ENCODE measurements at regions not wholly inside any gene's neighbourhood (a gene's known extent, or its start where the extent isn't known, plus 50 kb on each side); places are given as distances from the start of the nearest gene placed in this dataset.

- Mint-ChIP-seq H3K9me3 (ENCODE audit: low read depth) (peaks cover 9% of the 10 kb centered on the region), H3K27me3 (no peaks in the 10 kb centered on the region), H3K4me1 (no peaks in the 10 kb centered on the region), H3K4me3 (no peak overlapping the region), H3K36me3 (no peaks in the 10 kb centered on the region), H3K27ac (no peak overlapping the region)
- CTCF ChIA-PET: no interaction called here
- DNase-seq: no peak
- no peak for ATAC-seq
These were observed 127.7 kb upstream of the EPHA3 start for GRCh38 chr3:88979760-88980159.

GRCh38 chr3:88983458-88983857, 124.0 kb upstream of the EPHA3 start:
- no peak overlapping the region for H3K27ac Mint-ChIP-seq
- no peak overlapping the region for H3K4me3 Mint-ChIP-seq
- ATAC-seq: no peak
- peaks cover 9% of the 10 kb centered on the region for H3K9me3 Mint-ChIP-seq (ENCODE audit: low read depth)
- H3K27me3 Mint-ChIP-seq: no peaks in the 10 kb centered on the region
- no peak for DNase-seq
- no peaks in the 10 kb centered on the region for H3K4me1 Mint-ChIP-seq
- no peaks in the 10 kb centered on the region for H3K36me3 Mint-ChIP-seq
- CTCF ChIA-PET: no interaction called here

- Mint-ChIP-seq H3K9me3 (ENCODE audit: low read depth) (peaks cover 9% of the 10 kb centered on the region), H3K4me1 (no peaks in the 10 kb centered on the region), H3K4me3 (no peak overlapping the region), H3K36me3 (no peaks in the 10 kb centered on the region), H3K27me3 (no peaks in the 10 kb centered on the region), H3K27ac (no peak overlapping the region)
- DNase-seq (no peak), ATAC-seq (no peak)
- CTCF ChIA-PET: no interaction called here
These were observed 123.2 kb upstream of the EPHA3 start for GRCh38 chr3:88984256-88984655.

- no peak overlapping the region for H3K27ac Mint-ChIP-seq
- H3K4me3 Mint-ChIP-seq: no peak overlapping the region
- no peak for ATAC-seq
- no peak for DNase-seq
- no peaks in the 10 kb centered on the region for H3K36me3 Mint-ChIP-seq
- CTCF ChIA-PET: no interaction called here
- H3K27me3 Mint-ChIP-seq: no peaks in the 10 kb centered on the region
- no peaks in the 10 kb centered on the region for H3K4me1 Mint-ChIP-seq
- peaks cover 8% of the 10 kb centered on the region for H3K9me3 Mint-ChIP-seq (ENCODE audit: low read depth)
These were observed 122.6 kb upstream of the EPHA3 start for GRCh38 chr3:88984832-88985231.

- Mint-ChIP-seq H3K36me3 (no peaks in the 10 kb centered on the region), H3K4me1 (no peaks in the 10 kb centered on the region), H3K27me3 (no peaks in the 10 kb centered on the region), H3K9me3 (ENCODE audit: low read depth) (peaks cover 8% of the 10 kb centered on the region), H3K4me3 (no peak overlapping the region), H3K27ac (no peak overlapping the region)
- no peak for DNase-seq
- no peak for ATAC-seq
- CTCF ChIA-PET: no interaction called here
These were observed 121.9 kb upstream of the EPHA3 start for GRCh38 chr3:88985491-88985890.

- DNase-seq: no peak
- no peak overlapping the region for H3K27ac Mint-ChIP-seq
- ATAC-seq: no peak
- H3K27me3 Mint-ChIP-seq: no peaks in the 10 kb centered on the region
- no peak overlapping the region for H3K4me3 Mint-ChIP-seq
- H3K9me3 Mint-ChIP-seq (ENCODE audit: low read depth): peaks cover 8% of the 10 kb centered on the region
- no peaks in the 10 kb centered on the region for H3K36me3 Mint-ChIP-seq
- CTCF ChIA-PET: no interaction called here
- H3K4me1 Mint-ChIP-seq: no peaks in the 10 kb centered on the region
These were observed 120.6 kb upstream of the EPHA3 start for GRCh38 chr3:88986834-88987233.

GRCh38 chr3:88987776-88988175, 119.6 kb upstream of the EPHA3 start:
- H3K9me3 Mint-ChIP-seq (ENCODE audit: low read depth): peaks cover 8% of the 10 kb centered on the region
- CTCF ChIA-PET: no interaction called here
- no peaks in the 10 kb centered on the region for H3K4me1 Mint-ChIP-seq
- ATAC-seq (no peak), DNase-seq (no peak)
- H3K36me3 Mint-ChIP-seq: no peaks in the 10 kb centered on the region
- no peaks in the 10 kb centered on the region for H3K27me3 Mint-ChIP-seq
- no peak overlapping the region for H3K4me3 Mint-ChIP-seq
- H3K27ac Mint-ChIP-seq: no peak overlapping the region

- H3K27me3 Mint-ChIP-seq: no peaks in the 10 kb centered on the region
- H3K9me3 Mint-ChIP-seq (ENCODE audit: low read depth): peaks cover 2% of the 10 kb centered on the region
- H3K4me1 Mint-ChIP-seq: no peaks in the 10 kb centered on the region
- no peaks in the 10 kb centered on the region for H3K36me3 Mint-ChIP-seq
- no peak overlapping the region for H3K4me3 Mint-ChIP-seq
- DNase-seq (no peak), ATAC-seq (no peak)
- H3K27ac Mint-ChIP-seq: no peak overlapping the region
- CTCF ChIA-PET: no interaction called here
These were observed 118.5 kb upstream of the EPHA3 start for GRCh38 chr3:88988906-88989305.

- ATAC-seq (no peak), DNase-seq (no peak)
- Mint-ChIP-seq H3K4me1 (no peaks in the 10 kb centered on the region), H3K36me3 (no peaks in the 10 kb centered on the region), H3K27ac (no peak overlapping the region), H3K9me3 (ENCODE audit: low read depth) (no peaks in the 10 kb centered on the region), H3K27me3 (no peaks in the 10 kb centered on the region), H3K4me3 (no peak overlapping the region)
- CTCF ChIA-PET: no interaction called here
These were observed 115.9 kb upstream of the EPHA3 start for GRCh38 chr3:88991496-88991895.

GRCh38 chr3:88996691-88997090, 110.7 kb upstream of the EPHA3 start:
- no peak for ATAC-seq
- H3K27me3 Mint-ChIP-seq: no peaks in the 10 kb centered on the region
- H3K4me1 Mint-ChIP-seq: no peaks in the 10 kb centered on the region
- CTCF ChIA-PET: no interaction called here
- no peaks in the 10 kb centered on the region for H3K9me3 Mint-ChIP-seq (ENCODE audit: low read depth)
- no peak for DNase-seq
- H3K27ac Mint-ChIP-seq: no peak overlapping the region
- H3K4me3 Mint-ChIP-seq: no peak overlapping the region
- H3K36me3 Mint-ChIP-seq: no peaks in the 10 kb centered on the region

- Mint-ChIP-seq H3K9me3 (ENCODE audit: low read depth) (no peaks in the 10 kb centered on the region), H3K27ac (no peak overlapping the region), H3K4me3 (no peak overlapping the region), H3K4me1 (no peaks in the 10 kb centered on the region), H3K27me3 (no peaks in the 10 kb centered on the region), H3K36me3 (no peaks in the 10 kb centered on the region)
- CTCF ChIA-PET: no interaction called here
- ATAC-seq (no peak), DNase-seq (no peak)
These were observed 110.2 kb upstream of the EPHA3 start for GRCh38 chr3:88997260-88997659.

GRCh38 chr3:89000886-89001285, 106.5 kb upstream of the EPHA3 start:
- no peaks in the 10 kb centered on the region for H3K4me1 Mint-ChIP-seq
- no peak for ATAC-seq
- peaks cover 6% of the 10 kb centered on the region for H3K9me3 Mint-ChIP-seq (ENCODE audit: low read depth)
- DNase-seq: no peak
- no peaks in the 10 kb centered on the region for H3K36me3 Mint-ChIP-seq
- no peaks in the 10 kb centered on the region for H3K27me3 Mint-ChIP-seq
- CTCF ChIA-PET: no interaction called here
- H3K27ac Mint-ChIP-seq: no peak overlapping the region
- no peak overlapping the region for H3K4me3 Mint-ChIP-seq

GRCh38 chr3:89002191-89002590, 105.2 kb upstream of the EPHA3 start:
- Mint-ChIP-seq H3K4me1 (no peaks in the 10 kb centered on the region), H3K9me3 (ENCODE audit: low read depth) (peaks cover 6% of the 10 kb centered on the region), H3K27me3 (no peaks in the 10 kb centered on the region), H3K36me3 (no peaks in the 10 kb centered on the region), H3K27ac (no peak overlapping the region), H3K4me3 (no peak overlapping the region)
- ATAC-seq: no peak
- no peak for DNase-seq
- CTCF ChIA-PET: no interaction called here

GRCh38 chr3:89013536-89013935, 93.9 kb upstream of the EPHA3 start:
- H3K27me3 Mint-ChIP-seq: no peaks in the 10 kb centered on the region

GRCh38 chr3:89017531-89017930, 89.9 kb upstream of the EPHA3 start:
- no peak overlapping the region for H3K4me3 Mint-ChIP-seq
- no peaks in the 10 kb centered on the region for H3K36me3 Mint-ChIP-seq
- DNase-seq (no peak), ATAC-seq (no peak)
- no peak overlapping the region for H3K27ac Mint-ChIP-seq
- no peaks in the 10 kb centered on the region for H3K27me3 Mint-ChIP-seq
- H3K9me3 Mint-ChIP-seq (ENCODE audit: low read depth): peaks cover 9% of the 10 kb centered on the region
- CTCF ChIA-PET: no interaction called here
- H3K4me1 Mint-ChIP-seq: no peaks in the 10 kb centered on the region

More at GRCh38 chr3:89013536-89013935, 93.9 kb upstream of the EPHA3 start:
- ATAC-seq: no peak
- Mint-ChIP-seq H3K4me3 (no peak overlapping the region), H3K27ac (no peak overlapping the region), H3K9me3 (ENCODE audit: low read depth) (peaks cover 4% of the 10 kb centered on the region), H3K36me3 (no peaks in the 10 kb centered on the region), H3K4me1 (no peaks in the 10 kb centered on the region)
- no peak for DNase-seq
- CTCF ChIA-PET: no interaction called here

Measured in activated CD8-positive, alpha-beta memory T cell treated with anti-CD3 and anti-CD28 coated beads, Interleukin-2, amount 10 ng/mL, durations not matched to agents 7 days and 5 days (primary cell).